ENCODE measurements at regions not wholly inside any gene's neighbourhood (a gene's known extent, or its start where the extent isn't known, plus 50 kb on each side); places are given as distances from the start of the nearest gene placed in this dataset.

DNA sequence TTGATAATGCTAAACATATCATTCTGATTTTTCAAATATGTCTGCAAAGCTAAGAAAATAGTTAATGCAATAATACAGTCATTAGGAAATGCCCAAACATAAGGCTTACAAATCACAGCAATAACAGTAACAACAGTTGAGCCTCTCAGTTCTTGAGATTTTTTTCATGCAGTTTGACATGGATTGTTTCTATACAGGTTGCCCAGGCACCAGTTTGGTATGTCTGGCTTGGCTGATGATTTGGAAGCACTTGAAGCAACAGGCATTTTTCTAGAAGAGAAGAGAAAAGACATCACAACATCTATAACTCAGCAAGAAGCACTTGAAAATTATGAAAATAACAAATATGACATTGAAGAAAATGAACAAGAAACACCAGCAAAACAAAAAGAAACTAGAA, 78.7 kb upstream of the COL6A5 start:
- H3K9me3 ChIP-seq: no peaks in the 10 kb centered on the region
- intact Hi-C loops (cut with DNase I; ENCODE audit: low total_unique reads): no loop called here
- H3K4me3 ChIP-seq: no peak overlapping the region
- no peak overlapping the region for H3K27ac ChIP-seq
- no peak for DNase-seq (ENCODE audit: low spot score in 2 of 2)
- H3K27me3 ChIP-seq: no peaks in the 10 kb centered on the region
- no peaks in the 10 kb centered on the region for H3K4me1 ChIP-seq
- TF ChIP-seq POLR2AphosphoS5 (IDR thresholded peaks at IDR 0.05) (no peak), POLR2A (IDR thresholded peaks at IDR 0.05) (no peak)
- TF ChIP-seq, protein P1, sequence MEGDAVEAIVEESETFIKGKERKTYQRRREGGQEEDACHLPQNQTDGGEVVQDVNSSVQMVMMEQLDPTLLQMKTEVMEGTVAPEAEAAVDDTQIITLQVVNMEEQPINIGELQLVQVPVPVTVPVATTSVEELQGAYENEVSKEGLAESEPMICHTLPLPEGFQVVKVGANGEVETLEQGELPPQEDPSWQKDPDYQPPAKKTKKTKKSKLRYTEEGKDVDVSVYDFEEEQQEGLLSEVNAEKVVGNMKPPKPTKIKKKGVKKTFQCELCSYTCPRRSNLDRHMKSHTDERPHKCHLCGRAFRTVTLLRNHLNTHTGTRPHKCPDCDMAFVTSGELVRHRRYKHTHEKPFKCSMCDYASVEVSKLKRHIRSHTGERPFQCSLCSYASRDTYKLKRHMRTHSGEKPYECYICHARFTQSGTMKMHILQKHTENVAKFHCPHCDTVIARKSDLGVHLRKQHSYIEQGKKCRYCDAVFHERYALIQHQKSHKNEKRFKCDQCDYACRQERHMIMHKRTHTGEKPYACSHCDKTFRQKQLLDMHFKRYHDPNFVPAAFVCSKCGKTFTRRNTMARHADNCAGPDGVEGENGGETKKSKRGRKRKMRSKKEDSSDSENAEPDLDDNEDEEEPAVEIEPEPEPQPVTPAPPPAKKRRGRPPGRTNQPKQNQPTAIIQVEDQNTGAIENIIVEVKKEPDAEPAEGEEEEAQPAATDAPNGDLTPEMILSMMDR (IDR thresholded peaks at IDR 0.05): no peak
- no peaks in the 10 kb centered on the region for H3K36me3 ChIP-seq

DNA sequence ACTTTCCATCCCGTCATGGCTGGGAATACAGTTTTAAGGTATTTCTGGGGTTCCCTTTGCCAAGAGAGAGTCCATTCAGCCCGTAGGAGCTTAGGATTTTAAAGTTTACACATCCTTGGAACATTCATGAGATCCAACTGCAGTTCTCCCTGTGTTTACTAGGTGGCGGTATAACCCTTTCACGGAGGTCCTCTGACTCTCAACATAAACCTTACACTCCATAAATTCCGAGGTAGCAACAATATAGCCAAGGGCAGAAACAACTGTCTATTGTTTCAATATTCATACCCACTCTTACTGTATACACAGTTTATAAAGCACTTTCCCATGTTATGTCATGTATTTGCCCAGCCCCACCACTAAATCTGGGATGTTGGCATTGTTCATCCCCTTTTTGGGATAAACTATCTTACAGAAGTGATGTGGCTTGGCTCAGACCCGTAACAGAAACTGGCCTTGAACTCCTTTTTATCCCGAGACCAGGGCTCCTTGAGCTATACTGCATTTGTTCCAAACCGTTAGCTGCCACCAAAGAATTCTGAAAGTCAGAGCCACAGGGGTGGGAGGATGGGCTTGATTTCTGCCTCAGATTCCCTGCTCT, 69.2 kb upstream of the COL6A5 start:
- H3K9me3 ChIP-seq: no peaks in the 10 kb centered on the region
- H3K4me3 ChIP-seq: no peak overlapping the region
- DNase-seq (ENCODE audit: low spot score in 2 of 2): no peak
- intact Hi-C loops (cut with DNase I; ENCODE audit: low total_unique reads): no loop called here
- no peaks in the 10 kb centered on the region for H3K4me1 ChIP-seq
- no peaks in the 10 kb centered on the region for H3K36me3 ChIP-seq
- H3K27ac ChIP-seq: no peak overlapping the region
- no peaks in the 10 kb centered on the region for H3K27me3 ChIP-seq
- TF ChIP-seq POLR2AphosphoS5 (IDR thresholded peaks at IDR 0.05): no peak
- TF ChIP-seq, protein P1 (IDR thresholded peaks at IDR 0.05): peak in 2 of 3 donors; percentile 64 to 72
- no peak for TF ChIP-seq POLR2A (IDR thresholded peaks at IDR 0.05)

DNA sequence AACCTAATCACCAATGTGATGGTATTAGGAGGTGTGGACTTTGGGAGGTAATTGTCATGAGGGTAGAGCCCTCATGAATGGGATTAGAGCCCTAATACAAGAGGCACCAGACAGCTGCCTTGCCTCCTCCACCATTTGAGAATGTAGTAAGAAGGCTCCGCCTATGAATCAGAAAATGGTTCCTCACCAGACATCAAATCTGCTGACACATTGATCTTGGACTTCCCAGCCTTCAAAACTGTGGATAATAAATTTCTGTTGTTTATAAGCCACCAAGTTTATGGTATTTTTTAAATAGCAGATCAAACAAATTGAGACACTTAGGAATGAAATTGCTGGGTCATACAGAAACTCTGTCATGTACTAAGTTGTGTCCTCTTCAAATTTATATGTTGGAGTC, 56.8 kb upstream of the COL6A5 start:
- Histone ChIP-seq H3K27me3 (no peaks in the 10 kb centered on the region), H3K4me1 (no peaks in the 10 kb centered on the region), H3K4me3 (no peak overlapping the region), H3K36me3 (no peaks in the 10 kb centered on the region), H3K9me3 (no peaks in the 10 kb centered on the region), H3K27ac (no peak overlapping the region)
- TF ChIP-seq POLR2A (IDR thresholded peaks at IDR 0.05): no peak
- TF ChIP-seq POLR2AphosphoS5 (IDR thresholded peaks at IDR 0.05): no peak
- TF ChIP-seq, protein P1 (IDR thresholded peaks at IDR 0.05): no peak
- intact Hi-C loops (cut with DNase I; ENCODE audit: low total_unique reads): no loop called here
- DNase-seq (ENCODE audit: low spot score in 2 of 2): no peak

DNA sequence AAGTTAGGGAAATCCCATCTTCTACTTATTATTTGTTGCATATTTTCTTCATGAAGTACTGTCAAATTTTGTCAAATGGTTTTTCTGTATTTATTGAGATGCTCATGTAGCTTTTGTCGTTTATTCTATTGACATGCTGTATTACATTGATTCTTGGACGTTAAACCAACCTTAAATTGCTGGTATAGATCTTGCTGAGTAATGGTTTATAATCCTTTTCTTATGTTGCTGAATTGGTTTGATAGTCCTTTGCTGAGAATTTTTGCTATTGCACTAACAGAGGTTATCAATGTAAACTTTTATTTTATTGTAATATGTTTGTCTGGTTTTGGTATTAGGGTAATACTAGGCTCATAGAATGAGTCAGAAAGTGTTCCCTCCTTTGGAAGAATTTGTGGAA, 54.3 kb upstream of the COL6A5 start:
- H3K36me3 ChIP-seq: no peaks in the 10 kb centered on the region
- DNase-seq (ENCODE audit: low spot score in 2 of 2): no peak

DNA sequence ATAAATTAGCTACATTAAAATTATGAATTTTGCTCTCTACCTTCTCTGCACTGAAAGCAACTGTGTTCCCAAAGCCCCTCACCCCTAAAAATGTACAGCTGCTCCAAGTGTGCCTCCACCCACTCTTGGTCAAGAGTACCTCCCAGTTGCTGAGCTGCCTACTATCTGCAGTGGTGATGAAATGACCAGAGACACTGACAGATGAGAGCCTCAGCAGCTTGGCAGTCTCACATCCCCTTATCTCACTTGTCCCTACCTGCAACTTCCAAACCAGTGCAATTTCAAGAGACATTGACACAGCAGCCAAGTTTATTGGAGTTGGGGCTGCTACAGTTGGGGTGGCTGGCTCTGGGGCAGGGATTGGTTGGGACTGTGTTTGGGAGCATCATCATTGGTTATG, 52.2 kb upstream of the COL6A5 start:
- no peaks in the 10 kb centered on the region for H3K4me1 ChIP-seq
- H3K27ac ChIP-seq: no peak overlapping the region
- no peak for TF ChIP-seq POLR2A (IDR thresholded peaks at IDR 0.05)
- no peak for TF ChIP-seq POLR2AphosphoS5 (IDR thresholded peaks at IDR 0.05)
- TF ChIP-seq, protein P1 (IDR thresholded peaks at IDR 0.05): no peak
- no peak overlapping the region for H3K4me3 ChIP-seq
- no peak for DNase-seq (ENCODE audit: low spot score in 2 of 2)
- H3K36me3 ChIP-seq: no peaks in the 10 kb centered on the region
- H3K27me3 ChIP-seq: no peaks in the 10 kb centered on the region
- no peaks in the 10 kb centered on the region for H3K9me3 ChIP-seq
- intact Hi-C loops (cut with DNase I; ENCODE audit: low total_unique reads): no loop called here

More for the DNA sequence above, 54.3 kb upstream of the COL6A5 start:
- TF ChIP-seq POLR2AphosphoS5 (IDR thresholded peaks at IDR 0.05) (no peak), POLR2A (IDR thresholded peaks at IDR 0.05) (no peak)
- TF ChIP-seq, protein P1 (IDR thresholded peaks at IDR 0.05): no peak
- intact Hi-C loops (cut with DNase I; ENCODE audit: low total_unique reads): no loop called here
- H3K4me3 ChIP-seq: no peak overlapping the region
- H3K9me3 ChIP-seq: no peaks in the 10 kb centered on the region
- no peaks in the 10 kb centered on the region for H3K27me3 ChIP-seq
- no peaks in the 10 kb centered on the region for H3K4me1 ChIP-seq
- H3K27ac ChIP-seq: no peak overlapping the region

All from breast epithelium (tissue), 4 donors.